ENCODE measurements at regions not wholly inside any gene's neighbourhood (a gene's known extent, or its start where the extent isn't known, plus 50 kb on each side); places are given as distances from the start of the nearest gene placed in this dataset.
"Not testable (repeated sequence)": the region's sequence is repeated elsewhere in the genome, so short reads cannot be mapped to it uniquely, and the experiment has no call there.

GRCh38 chr6:134543128-134543527, 225.2 kb upstream of the SGK1 start:
- Mint-ChIP-seq H3K9me3 (peaks cover 6% of the 10 kb centered on the region), H3K4me1 (ENCODE audit: low read depth) (peaks cover 35% of the 10 kb centered on the region), H3K36me3 (ENCODE audit: low read depth) (peaks cover 2% of the 10 kb centered on the region), H3K27ac (no peak overlapping the region), H3K27me3 (ENCODE audit: low read depth) (no peaks in the 10 kb centered on the region), H3K4me3 (no peak overlapping the region)
- no peak for DNase-seq (ENCODE audit: low spot score)

- no peak for DNase-seq (ENCODE audit: low spot score)
- H3K4me1 Mint-ChIP-seq (ENCODE audit: low read depth): peaks cover 39% of the 10 kb centered on the region
- H3K4me3 Mint-ChIP-seq: peak overlapping the region; percentile 60
- H3K27me3 Mint-ChIP-seq (ENCODE audit: low read depth): no peaks in the 10 kb centered on the region
- no peaks in the 10 kb centered on the region for H3K9me3 Mint-ChIP-seq
- peak overlapping the region; percentile 33 for H3K27ac Mint-ChIP-seq
- H3K36me3 Mint-ChIP-seq (ENCODE audit: low read depth): peaks cover 2% of the 10 kb centered on the region
Measured at GRCh38 chr6:134541001-134541400, 223.1 kb upstream of the SGK1 start.

- H3K4me1 Mint-ChIP-seq (ENCODE audit: low read depth): peaks cover 44% of the 10 kb centered on the region
- peak overlapping the region; percentile 46 for H3K27ac Mint-ChIP-seq
- no peaks in the 10 kb centered on the region for H3K27me3 Mint-ChIP-seq (ENCODE audit: low read depth)
- peak overlapping the region; percentile 63 for H3K4me3 Mint-ChIP-seq
- H3K9me3 Mint-ChIP-seq: no peaks in the 10 kb centered on the region
- peaks cover 2% of the 10 kb centered on the region for H3K36me3 Mint-ChIP-seq (ENCODE audit: low read depth)
- peak; percentile 34 for DNase-seq (ENCODE audit: low spot score)
Measured at GRCh38 chr6:134539865-134540323, 222.0 kb upstream of the SGK1 start.

GRCh38 chr6:134537765-134538164, 219.9 kb upstream of the SGK1 start:
- not testable (repeated sequence) for H3K4me3 Mint-ChIP-seq; H3K9me3 Mint-ChIP-seq; H3K27ac Mint-ChIP-seq; H3K27me3 Mint-ChIP-seq (ENCODE audit: low read depth); H3K36me3 Mint-ChIP-seq (ENCODE audit: low read depth); DNase-seq (ENCODE audit: low spot score)
- peaks cover 52% of the 10 kb centered on the region for H3K4me1 Mint-ChIP-seq (ENCODE audit: low read depth)

GRCh38 chr6:134537146-134537555, 219.2 kb upstream of the SGK1 start:
- no peaks in the 10 kb centered on the region for H3K36me3 Mint-ChIP-seq (ENCODE audit: low read depth)
- H3K4me3 Mint-ChIP-seq: no peak overlapping the region
- H3K4me1 Mint-ChIP-seq (ENCODE audit: low read depth): peaks cover 54% of the 10 kb centered on the region
- DNase-seq (ENCODE audit: low spot score): no peak
- no peak overlapping the region for H3K27ac Mint-ChIP-seq
- H3K9me3 Mint-ChIP-seq: no peaks in the 10 kb centered on the region
- no peaks in the 10 kb centered on the region for H3K27me3 Mint-ChIP-seq (ENCODE audit: low read depth)

- H3K9me3 Mint-ChIP-seq: no peaks in the 10 kb centered on the region
- peaks cover 55% of the 10 kb centered on the region for H3K4me1 Mint-ChIP-seq (ENCODE audit: low read depth)
- H3K4me3 Mint-ChIP-seq: no peak overlapping the region
- H3K36me3 Mint-ChIP-seq (ENCODE audit: low read depth): no peaks in the 10 kb centered on the region
- DNase-seq (ENCODE audit: low spot score): no peak
- no peaks in the 10 kb centered on the region for H3K27me3 Mint-ChIP-seq (ENCODE audit: low read depth)
- no peak overlapping the region for H3K27ac Mint-ChIP-seq
Measured at GRCh38 chr6:134535831-134536230, 217.9 kb upstream of the SGK1 start.

- H3K9me3 Mint-ChIP-seq: no peaks in the 10 kb centered on the region
- no peak for DNase-seq (ENCODE audit: low spot score)
- H3K4me1 Mint-ChIP-seq (ENCODE audit: low read depth): peaks cover 47% of the 10 kb centered on the region
- H3K27ac Mint-ChIP-seq: peak overlapping the region; percentile 59
- no peak overlapping the region for H3K4me3 Mint-ChIP-seq
- H3K27me3 Mint-ChIP-seq (ENCODE audit: low read depth): no peaks in the 10 kb centered on the region
- H3K36me3 Mint-ChIP-seq (ENCODE audit: low read depth): peaks cover 3% of the 10 kb centered on the region
Measured at GRCh38 chr6:134534708-134535149, 216.8 kb upstream of the SGK1 start.

- Mint-ChIP-seq H3K27me3 (ENCODE audit: low read depth) (no peaks in the 10 kb centered on the region), H3K4me3 (no peak overlapping the region), H3K27ac (no peak overlapping the region), H3K4me1 (ENCODE audit: low read depth) (peaks cover 49% of the 10 kb centered on the region), H3K9me3 (no peaks in the 10 kb centered on the region), H3K36me3 (ENCODE audit: low read depth) (peaks cover 3% of the 10 kb centered on the region)
- no peak for DNase-seq (ENCODE audit: low spot score)
Measured at GRCh38 chr6:134533991-134534390, 216.1 kb upstream of the SGK1 start.

GRCh38 chr6:134532694-134533624, 215.0 kb upstream of the SGK1 start:
- H3K36me3 Mint-ChIP-seq (ENCODE audit: low read depth): peaks cover 3% of the 10 kb centered on the region
- H3K27ac Mint-ChIP-seq: no peak overlapping the region
- no peaks in the 10 kb centered on the region for H3K27me3 Mint-ChIP-seq (ENCODE audit: low read depth)
- peak overlapping the region; percentile 8 for H3K4me3 Mint-ChIP-seq
- no peak for DNase-seq (ENCODE audit: low spot score)
- H3K9me3 Mint-ChIP-seq: no peaks in the 10 kb centered on the region
- peaks cover 42% of the 10 kb centered on the region for H3K4me1 Mint-ChIP-seq (ENCODE audit: low read depth)

GRCh38 chr6:134531611-134532010, 213.7 kb upstream of the SGK1 start:
- Mint-ChIP-seq H3K9me3 (no peaks in the 10 kb centered on the region), H3K36me3 (ENCODE audit: low read depth) (peaks cover 3% of the 10 kb centered on the region), H3K27ac (peak overlapping the region; percentile 4), H3K27me3 (ENCODE audit: low read depth) (no peaks in the 10 kb centered on the region), H3K4me1 (ENCODE audit: low read depth) (peaks cover 47% of the 10 kb centered on the region), H3K4me3 (no peak overlapping the region)
- DNase-seq (ENCODE audit: low spot score): no peak

GRCh38 chr6:134531188-134531551, 213.3 kb upstream of the SGK1 start:
- no peak overlapping the region for H3K27ac Mint-ChIP-seq

GRCh38 chr6:134529921-134530320, 212.0 kb upstream of the SGK1 start:
- DNase-seq (ENCODE audit: low spot score): no peak
- peak overlapping the region; percentile 32 for H3K27ac Mint-ChIP-seq
- peaks cover 44% of the 10 kb centered on the region for H3K4me1 Mint-ChIP-seq (ENCODE audit: low read depth)
- peaks cover 3% of the 10 kb centered on the region for H3K36me3 Mint-ChIP-seq (ENCODE audit: low read depth)
- no peaks in the 10 kb centered on the region for H3K27me3 Mint-ChIP-seq (ENCODE audit: low read depth)
- H3K9me3 Mint-ChIP-seq: no peaks in the 10 kb centered on the region
- H3K4me3 Mint-ChIP-seq: peak overlapping the region; percentile 24

More at GRCh38 chr6:134531188-134531551, 213.3 kb upstream of the SGK1 start:
- no peak for DNase-seq (ENCODE audit: low spot score)
- Mint-ChIP-seq H3K4me1 (ENCODE audit: low read depth) (peaks cover 46% of the 10 kb centered on the region), H3K4me3 (no peak overlapping the region), H3K9me3 (no peaks in the 10 kb centered on the region), H3K36me3 (ENCODE audit: low read depth) (peaks cover 3% of the 10 kb centered on the region), H3K27me3 (ENCODE audit: low read depth) (no peaks in the 10 kb centered on the region)

- no peak overlapping the region for H3K27ac Mint-ChIP-seq
- H3K36me3 Mint-ChIP-seq (ENCODE audit: low read depth): peaks cover 3% of the 10 kb centered on the region
- peaks cover 40% of the 10 kb centered on the region for H3K4me1 Mint-ChIP-seq (ENCODE audit: low read depth)
- no peaks in the 10 kb centered on the region for H3K27me3 Mint-ChIP-seq (ENCODE audit: low read depth)
- H3K4me3 Mint-ChIP-seq: peak overlapping the region; percentile 9
- no peaks in the 10 kb centered on the region for H3K9me3 Mint-ChIP-seq
- no peak for DNase-seq (ENCODE audit: low spot score)
Measured at GRCh38 chr6:134529305-134529704, 211.4 kb upstream of the SGK1 start.

- H3K9me3 Mint-ChIP-seq: no peaks in the 10 kb centered on the region
- no peak for DNase-seq (ENCODE audit: low spot score)
- H3K4me3 Mint-ChIP-seq: no peak overlapping the region
- H3K36me3 Mint-ChIP-seq (ENCODE audit: low read depth): peaks cover 3% of the 10 kb centered on the region
- H3K27me3 Mint-ChIP-seq (ENCODE audit: low read depth): no peaks in the 10 kb centered on the region
- no peak overlapping the region for H3K27ac Mint-ChIP-seq
- H3K4me1 Mint-ChIP-seq (ENCODE audit: low read depth): peaks cover 32% of the 10 kb centered on the region
Measured at GRCh38 chr6:134527108-134527787, 209.3 kb upstream of the SGK1 start.
